IMR-90 (cell line): ENCODE measurements at regions not wholly inside any gene's neighbourhood (a gene's known extent, or its start where the extent isn't known, plus 50 kb on each side); places are given as distances from the start of the nearest gene placed in this dataset.

Source experiments
- ATAC-seq: fragments of 200-7000 bp; cut with Tn5 transposase; 2 replicates; pipeline ENCODE4 v1.9.1; 2020; ENCODE audit warnings: low read depth, mild to moderate bottlenecking, moderate library complexity
- BruUV-seq: library from RNA; stranded (reverse); fragments of 400-500 nt; replicated peaks from 2 replicates; lab custom pipeline; 2021; lab: Mats Ljungman, UMichigan
- CTCF ChIA-PET: fragments of 300-600 bp; formaldehyde crosslinking; extraction: SDS; loops from one replicate; lab custom pipeline; 2021; ENCODE audit warnings: antibody characterized with exemption; lab: Yijun Ruan, JAX
- POLR2A ChIA-PET: fragments of 300-600 bp; sonication (Branson Sonifier 250); formaldehyde crosslinking; loops from one replicate; lab custom pipeline; 2022; ENCODE audit warnings: antibody characterized with exemption; ENCODE audit not compliant: unreplicated experiment; lab: Charles Lee
- DNase-seq: peaks from one replicate; pipeline ENCODE4 v3.0.0; 2013
- H2AFZ ChIP-seq: replicated peaks from 2 replicates; pipeline ENCODE3; 2013; ENCODE audit warnings: low read length, mild to moderate bottlenecking; ENCODE audit not compliant: poor library complexity
- H2AK5ac ChIP-seq: 2 replicates; pipeline ENCODE4 v1.6.1; 2013; ENCODE audit warnings: low read depth, low read length, inconsistent platforms
- H2AK9ac ChIP-seq: replicated peaks from 2 replicates; pipeline ENCODE3; 2013; ENCODE audit warnings: mild to moderate bottlenecking, low read depth, low read length, moderate library complexity; ENCODE audit not compliant: poor library complexity
- H2BK120ac ChIP-seq: 2 replicates; pipeline ENCODE4 v1.6.1; 2013; ENCODE audit warnings: low read depth, low read length, inconsistent platforms
- H2BK15ac ChIP-seq: 3 replicates; pipeline ENCODE4 v1.6.1; 2013; ENCODE audit warnings: low read depth, low read length, inconsistent platforms
- H2BK20ac ChIP-seq: 2 replicates; pipeline ENCODE4 v1.6.1; 2013; ENCODE audit warnings: low read depth, mild to moderate bottlenecking, inconsistent platforms, low read length, moderate library complexity
- H2BK5ac ChIP-seq: 2 replicates; pipeline ENCODE4 v1.6.1; 2013; ENCODE audit warnings: mild to moderate bottlenecking, low read depth, low read length, inconsistent platforms; ENCODE audit not compliant: poor library complexity, severe bottlenecking
- H3K14ac ChIP-seq: replicated peaks from 2 replicates; pipeline ENCODE4 v1.6.1; 2013; ENCODE audit warnings: low read depth, low read length, inconsistent platforms
- H3K18ac ChIP-seq: 2 replicates; pipeline ENCODE4 v1.6.1; 2013; ENCODE audit warnings: low read depth, low read length, control low read depth
- H3K23ac ChIP-seq: 2 replicates; pipeline ENCODE4 v1.6.1; 2013; ENCODE audit warnings: low read depth, low read length, inconsistent platforms
- H3K27ac ChIP-seq: 2 replicates; pipeline ENCODE4 v1.5.1; 2013; ENCODE audit warnings: mild to moderate bottlenecking, control low read depth, low read length; ENCODE audit not compliant: insufficient read depth
- H3K27me3 ChIP-seq: 2 replicates; pipeline ENCODE4 v1.6.1; 2013; ENCODE audit warnings: low read length; ENCODE audit not compliant: control insufficient read depth, insufficient read depth
- H3K36me3 ChIP-seq: 2 replicates; pipeline ENCODE4 v1.6.1; 2013; ENCODE audit warnings: low read length, mixed read lengths; ENCODE audit not compliant: control insufficient read depth, insufficient read depth
- H3K4ac ChIP-seq: 2 replicates; pipeline ENCODE4 v1.6.1; 2013; ENCODE audit warnings: low read depth, low read length, inconsistent platforms
- H3K4me1 ChIP-seq: 2 replicates; pipeline ENCODE4 v1.6.1; 2013; ENCODE audit warnings: low read length, mixed read lengths; ENCODE audit not compliant: control insufficient read depth, insufficient read depth
- H3K4me2 ChIP-seq: 2 replicates; pipeline ENCODE4 v1.6.1; 2013; ENCODE audit warnings: low read depth, mild to moderate bottlenecking, control low read depth, low read length, moderate library complexity
- H3K4me3 ChIP-seq: 2 replicates; pipeline ENCODE4 v1.5.1; 2013; ENCODE audit warnings: low read depth, mild to moderate bottlenecking, control low read depth, low read length, moderate library complexity; ENCODE audit not compliant: insufficient read depth
- H3K56ac ChIP-seq: 2 replicates; pipeline ENCODE4 v1.6.1; 2013; ENCODE audit warnings: low read length, inconsistent platforms; ENCODE audit not compliant: insufficient read depth; ENCODE audit errors: extremely low read depth
- H3K79me1 ChIP-seq, 2 experiments: 2 replicates each; pipeline ENCODE4 v1.6.1; 2013; ENCODE audit warnings: low read length in 2 of 2, inconsistent platforms in 1 of 2, low read depth in 1 of 2
- H3K9ac ChIP-seq: 2 replicates; pipeline ENCODE4 v1.6.1; 2013; ENCODE audit warnings: low read depth, low read length, control low read depth
- H3K9me1 ChIP-seq: 2 replicates; pipeline ENCODE4 v1.6.1; 2013; ENCODE audit warnings: low read length, inconsistent platforms; ENCODE audit not compliant: insufficient read depth
- H3K9me3 ChIP-seq: 2 replicates; pipeline ENCODE4 v1.6.1; 2013; ENCODE audit warnings: low read length; ENCODE audit not compliant: control insufficient read depth, insufficient read depth
- H4K20me1 ChIP-seq: 2 replicates; pipeline ENCODE4 v1.6.1; 2013; ENCODE audit warnings: low read length, inconsistent platforms; ENCODE audit not compliant: insufficient read depth
- H4K5ac ChIP-seq: 2 replicates; pipeline ENCODE4 v1.6.1; 2013; ENCODE audit warnings: mild to moderate bottlenecking, low read depth, low read length, control low read depth
- H4K8ac ChIP-seq, 2 experiments: 2 replicates each; pipeline ENCODE4 v1.6.1; 2013; ENCODE audit warnings: low read depth in 2 of 2, low read length in 2 of 2, control low read depth in 1 of 2, inconsistent platforms in 1 of 2
- H4K91ac ChIP-seq: 2 replicates; pipeline ENCODE4 v1.6.1; 2013; ENCODE audit warnings: low read depth, low read length, inconsistent platforms; ENCODE audit not compliant: insufficient read depth
- CEBPB ChIP-seq: IDR thresholded peaks from 2 replicates; pipeline ENCODE4 v1.6.1; 2012; ENCODE audit warnings: low read depth, low read length, improper control_type of control experiment
- FOS ChIP-seq: fragments of 150-350 bp; IDR thresholded peaks from 2 replicates; pipeline ENCODE4 v1.6.1; 2016; ENCODE audit warnings: low read depth, low read length
- MAFK ChIP-seq: IDR thresholded peaks from 2 replicates; pipeline ENCODE4 v1.6.1; 2012; ENCODE audit warnings: low read depth, low read length, improper control_type of control experiment
- MXI1 ChIP-seq: IDR thresholded peaks from 2 replicates; pipeline ENCODE4 v1.6.1; 2012; ENCODE audit warnings: low read depth, mild to moderate bottlenecking, low read length, moderate library complexity, borderline replicate concordance
- NFE2L2 ChIP-seq: fragments of 150-350 bp; IDR thresholded peaks from 2 replicates; pipeline ENCODE4 v1.6.1; 2016; ENCODE audit warnings: low read depth, mild to moderate bottlenecking, low read length
- POLR2A ChIP-seq: IDR thresholded peaks from 2 replicates; pipeline ENCODE4 v1.6.1; 2012; ENCODE audit warnings: mild to moderate bottlenecking, low read depth, low read length
- RAD21 ChIP-seq: IDR thresholded peaks from 2 replicates; pipeline ENCODE4 v1.6.1; 2012; ENCODE audit warnings: low read length, improper control_type of control experiment
- WGBS, 2 experiments: methylation state at CpG; one replicate each; pipeline versions ENCODE4 v1.1.5 to v1.1.7; 2013; ENCODE audit warnings: missing lambda C conversion rate in 2 of 2; ENCODE audit not compliant: insufficient read length in 1 of 2; ENCODE audit errors: extremely low coverage in 2 of 2; 5-methylcytosine and 5-hydroxymethylcytosine counted together
- dilution Hi-C: fragments of 300-500 bp; cut with HindIII; formaldehyde crosslinking; loops from one replicate; pipeline ENCODE4 v1.14.3; 2018; ENCODE audit warnings: low sequenced_read_pairs; ENCODE audit not compliant: unreplicated experiment
- in situ Hi-C: fragments of 300-500 bp; cut with MboI; formaldehyde crosslinking; loops from 3 replicates; pipeline ENCODE4 v1.14.3; 2019; ENCODE audit warnings: low sequenced_read_pairs, inconsistent platforms, mixed read lengths
- intact Hi-C: fragments of 100-400 bp; cut with micrococcal nuclease; formaldehyde crosslinking; loops from 2 replicates; pipeline ENCODE4 v1.10.0; 2022
- TF ChIP-seq, protein P1 (sequence below): fragments of 150-350 bp; IDR thresholded peaks from 2 replicates; pipeline ENCODE4 v1.6.1; 2017; ENCODE audit warnings: mild to moderate bottlenecking, antibody characterized with exemption, low read length, low read depth
- TF ChIP-seq, protein P2 (sequence below): conservative IDR thresholded peaks from 2 replicates; pipeline ENCODE4 v1.5.1; 2012; ENCODE audit warnings: mild to moderate bottlenecking, low read depth, low read length, improper control_type of control experiment

DNA sequence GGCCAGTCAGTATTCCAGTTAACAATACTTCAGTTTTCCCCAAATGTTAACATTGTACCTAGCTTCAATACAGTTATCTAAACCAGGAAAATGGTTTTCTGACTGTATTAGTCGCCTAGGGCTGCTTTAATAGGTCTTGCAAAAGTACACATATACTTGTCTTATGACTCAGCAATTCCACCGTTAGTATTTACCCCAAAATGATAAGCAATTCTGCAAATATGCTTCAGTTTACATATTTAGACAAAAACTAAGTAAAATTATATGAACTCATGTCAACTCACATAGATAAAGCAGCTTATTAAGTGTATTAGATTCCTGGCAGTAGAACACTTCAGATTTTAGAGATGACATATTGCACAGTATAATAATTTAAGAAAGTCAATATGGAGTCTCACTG is 363.3 kb downstream of the ARL4A start:
- Histone ChIP-seq H3K27ac (peak overlapping the region; percentile 89; the same call in 1 of the 2 replicates), H4K5ac (no peak overlapping the region), H3K9me3 (no peaks in the 10 kb centered on the region), H2BK15ac (no peak overlapping the region), H3K56ac (no peak overlapping the region), H3K23ac (no peak overlapping the region), H3K14ac (no peak overlapping the region), H3K18ac (no peak overlapping the region), H3K4me2 (no peak overlapping the region), H3K27me3 (no peaks in the 10 kb centered on the region), H2BK5ac (peak overlapping the region; percentile 99), H2AK9ac (no peak overlapping the region), H3K36me3 (no peaks in the 10 kb centered on the region), H3K79me1 (no peaks in the 10 kb centered on the region), H3K4me1 (peaks cover 10% of the 10 kb centered on the region), H3K9me1 (no peaks in the 10 kb centered on the region; the same call in 1 of the 2 replicates), H2AFZ (no peak overlapping the region), H2BK20ac (no peak overlapping the region), H4K20me1 (no peaks in the 10 kb centered on the region), H2BK120ac (no peak overlapping the region), H2AK5ac (no peak overlapping the region), H3K9ac (no peak overlapping the region), H3K4ac (no peak overlapping the region), H4K91ac (no peak overlapping the region), H3K4me3 (no peak overlapping the region), H4K8ac (no peak overlapping the region; a peak in 1 of 4 replicates)
- ATAC-seq (peak; percentile 84), DNase-seq (peak; percentile 94)
- ChIA-PET POLR2A (no interaction called here), CTCF (no interaction called here)
- no TSS peak for BruUV-seq
- intact Hi-C loops (no loop called here), dilution Hi-C loops (no loop called here), in situ Hi-C loops (no loop called here)
- TF ChIP-seq FOS (peak; percentile 75), NFE2L2 (peak; percentile 99), MXI1 (no peak), CEBPB (peak; percentile 86), RAD21 (no peak), MAFK (peak; percentile 92), POLR2A (no peak)
- TF ChIP-seq, protein P1, sequence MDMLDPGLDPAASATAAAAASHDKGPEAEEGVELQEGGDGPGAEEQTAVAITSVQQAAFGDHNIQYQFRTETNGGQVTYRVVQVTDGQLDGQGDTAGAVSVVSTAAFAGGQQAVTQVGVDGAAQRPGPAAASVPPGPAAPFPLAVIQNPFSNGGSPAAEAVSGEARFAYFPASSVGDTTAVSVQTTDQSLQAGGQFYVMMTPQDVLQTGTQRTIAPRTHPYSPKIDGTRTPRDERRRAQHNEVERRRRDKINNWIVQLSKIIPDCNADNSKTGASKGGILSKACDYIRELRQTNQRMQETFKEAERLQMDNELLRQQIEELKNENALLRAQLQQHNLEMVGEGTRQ = no peak
- TF ChIP-seq, protein P2, sequence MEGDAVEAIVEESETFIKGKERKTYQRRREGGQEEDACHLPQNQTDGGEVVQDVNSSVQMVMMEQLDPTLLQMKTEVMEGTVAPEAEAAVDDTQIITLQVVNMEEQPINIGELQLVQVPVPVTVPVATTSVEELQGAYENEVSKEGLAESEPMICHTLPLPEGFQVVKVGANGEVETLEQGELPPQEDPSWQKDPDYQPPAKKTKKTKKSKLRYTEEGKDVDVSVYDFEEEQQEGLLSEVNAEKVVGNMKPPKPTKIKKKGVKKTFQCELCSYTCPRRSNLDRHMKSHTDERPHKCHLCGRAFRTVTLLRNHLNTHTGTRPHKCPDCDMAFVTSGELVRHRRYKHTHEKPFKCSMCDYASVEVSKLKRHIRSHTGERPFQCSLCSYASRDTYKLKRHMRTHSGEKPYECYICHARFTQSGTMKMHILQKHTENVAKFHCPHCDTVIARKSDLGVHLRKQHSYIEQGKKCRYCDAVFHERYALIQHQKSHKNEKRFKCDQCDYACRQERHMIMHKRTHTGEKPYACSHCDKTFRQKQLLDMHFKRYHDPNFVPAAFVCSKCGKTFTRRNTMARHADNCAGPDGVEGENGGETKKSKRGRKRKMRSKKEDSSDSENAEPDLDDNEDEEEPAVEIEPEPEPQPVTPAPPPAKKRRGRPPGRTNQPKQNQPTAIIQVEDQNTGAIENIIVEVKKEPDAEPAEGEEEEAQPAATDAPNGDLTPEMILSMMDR = no peak
- no CpG with 5 or more reads among the region's 2 CpGs for WGBS, 2 experiments
